ENCODE measurements at regions not wholly inside any gene's neighbourhood (a gene's known extent, or its start where the extent isn't known, plus 50 kb on each side); places are given as distances from the start of the nearest gene placed in this dataset.

DNA sequence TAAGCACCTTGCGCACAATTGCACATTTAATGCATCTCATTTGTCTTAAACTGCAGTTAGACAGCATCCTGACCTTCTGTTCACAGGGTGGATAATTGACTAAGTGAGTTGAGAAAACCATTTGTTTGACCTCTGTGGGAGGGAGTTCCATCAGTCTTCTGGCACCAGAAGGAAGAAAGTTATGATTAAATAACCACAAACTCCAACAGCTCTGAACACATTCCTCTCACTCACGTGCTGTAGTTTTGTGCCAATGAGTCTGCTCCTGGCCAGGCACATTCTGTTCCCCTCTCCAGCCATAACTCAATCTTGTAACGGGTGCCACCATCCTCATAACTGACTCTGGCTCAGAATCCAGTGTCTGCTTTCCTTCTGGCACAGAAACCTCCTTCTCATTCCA is 817.2 kb downstream of the SLITRK1 start (continued):
- no peak for TF ChIP-seq REPIN1 (tag by site-specific recombination; IDR thresholded peaks at IDR 0.05; ENCODE audit: low read depth)
- no peak for TF ChIP-seq SP7 (tag by site-specific recombination; IDR thresholded peaks at IDR 0.05)
- TF ChIP-seq GLIS1 (tag by site-specific recombination; IDR thresholded peaks at IDR 0.05), result no peak
- TF ChIP-seq ZNF777 (tag by site-specific recombination; IDR thresholded peaks at IDR 0.05; ENCODE audit: borderline replicate concordance), result no peak
- no peak for TF ChIP-seq MYNN (tag by site-specific recombination; IDR thresholded peaks at IDR 0.05; ENCODE audit: borderline replicate concordance)
- no peak for TF ChIP-seq ZNF596 (tag by site-specific recombination; IDR thresholded peaks at IDR 0.05)
- TF ChIP-seq HOXA7 (CRISPR knock-in tag; IDR thresholded peaks at IDR 0.05; ENCODE audit: borderline replicate concordance), result no peak
- no peak for TF ChIP-seq ZXDB (tag by site-specific recombination; IDR thresholded peaks at IDR 0.05)
- TF ChIP-seq, protein P1, sequence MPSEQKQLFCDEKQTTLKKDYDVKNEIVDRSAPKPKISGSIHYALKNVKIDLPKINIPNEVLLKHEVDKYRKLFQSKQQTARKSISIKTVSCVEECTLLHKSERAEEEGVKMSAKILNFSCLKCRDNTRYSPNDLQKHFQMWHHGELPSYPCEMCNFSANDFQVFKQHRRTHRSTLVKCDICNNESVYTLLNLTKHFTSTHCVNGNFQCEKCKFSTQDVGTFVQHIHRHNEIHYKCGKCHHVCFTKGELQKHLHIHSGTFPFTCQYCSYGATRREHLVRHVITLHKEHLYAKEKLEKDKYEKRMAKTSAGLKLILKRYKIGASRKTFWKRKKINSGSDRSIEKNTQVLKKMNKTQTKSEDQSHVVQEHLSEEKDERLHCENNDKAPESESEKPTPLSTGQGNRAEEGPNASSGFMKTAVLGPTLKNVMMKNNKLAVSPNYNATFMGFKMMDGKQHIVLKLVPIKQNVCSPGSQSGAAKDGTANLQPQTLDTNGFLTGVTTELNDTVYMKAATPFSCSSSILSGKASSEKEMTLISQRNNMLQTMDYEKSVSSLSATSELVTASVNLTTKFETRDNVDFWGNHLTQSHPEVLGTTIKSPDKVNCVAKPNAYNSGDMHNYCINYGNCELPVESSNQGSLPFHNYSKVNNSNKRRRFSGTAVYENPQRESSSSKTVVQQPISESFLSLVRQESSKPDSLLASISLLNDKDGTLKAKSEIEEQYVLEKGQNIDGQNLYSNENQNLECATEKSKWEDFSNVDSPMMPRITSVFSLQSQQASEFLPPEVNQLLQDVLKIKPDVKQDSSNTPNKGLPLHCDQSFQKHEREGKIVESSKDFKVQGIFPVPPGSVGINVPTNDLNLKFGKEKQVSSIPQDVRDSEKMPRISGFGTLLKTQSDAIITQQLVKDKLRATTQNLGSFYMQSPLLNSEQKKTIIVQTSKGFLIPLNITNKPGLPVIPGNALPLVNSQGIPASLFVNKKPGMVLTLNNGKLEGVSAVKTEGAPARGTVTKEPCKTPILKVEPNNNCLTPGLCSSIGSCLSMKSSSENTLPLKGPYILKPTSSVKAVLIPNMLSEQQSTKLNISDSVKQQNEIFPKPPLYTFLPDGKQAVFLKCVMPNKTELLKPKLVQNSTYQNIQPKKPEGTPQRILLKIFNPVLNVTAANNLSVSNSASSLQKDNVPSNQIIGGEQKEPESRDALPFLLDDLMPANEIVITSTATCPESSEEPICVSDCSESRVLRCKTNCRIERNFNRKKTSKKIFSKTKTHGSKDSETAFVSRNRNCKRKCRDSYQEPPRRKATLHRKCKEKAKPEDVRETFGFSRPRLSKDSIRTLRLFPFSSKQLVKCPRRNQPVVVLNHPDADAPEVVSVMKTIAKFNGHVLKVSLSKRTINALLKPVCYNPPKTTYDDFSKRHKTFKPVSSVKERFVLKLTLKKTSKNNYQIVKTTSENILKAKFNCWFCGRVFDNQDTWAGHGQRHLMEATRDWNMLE (tag by site-specific recombination; conservative IDR thresholded peaks at IDR 0.05; ENCODE audit: low read depth), result no peak

DNA sequence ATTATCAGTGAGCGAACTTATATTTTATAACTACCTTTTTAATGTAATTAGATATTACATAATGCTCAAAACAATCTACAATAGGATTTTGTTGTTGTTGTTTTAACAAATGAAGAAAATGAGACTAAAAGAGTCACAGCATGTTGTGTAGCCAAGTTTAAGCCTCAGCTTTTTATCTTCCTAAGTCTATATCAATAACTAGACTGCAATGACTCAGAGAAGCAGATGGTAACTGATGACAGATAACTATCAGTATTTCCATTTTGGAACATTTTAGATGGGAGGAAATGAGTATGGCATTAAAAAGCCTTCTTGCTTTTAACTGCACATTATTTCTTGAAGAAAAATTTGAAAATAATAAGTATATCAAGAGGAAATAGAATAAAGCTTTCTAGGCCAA is 825.2 kb downstream of the SLITRK1 start:
- TF ChIP-seq ZBTB48 (tag by site-specific recombination; IDR thresholded peaks at IDR 0.05), result no peak
- Histone ChIP-seq H3K36me3 (ENCODE audit: control insufficient read depth in 2 of 2, insufficient read depth in 1 of 2, low read length in 2 of 2) (no peaks in the 10 kb centered on the region), H3K4me3 (ENCODE audit: low read depth, low read length) (no peak overlapping the region), H3K4me1 (ENCODE audit: control insufficient read depth, insufficient read depth, low read length) (no peaks in the 10 kb centered on the region), H3K27ac (ENCODE audit: extremely low read depth, low read depth, low read length) (no peak overlapping the region), H3K9me3 (ENCODE audit: control insufficient read depth, insufficient read depth, low read depth, low read length) (no peaks in the 10 kb centered on the region)
- POLR2A ChIA-PET, result no interaction called here
- CTCF ChIA-PET, result no interaction called here

GRCh38 chr13:83056269-83056668 is 826.0 kb downstream of the SLITRK1 start:
- CTCF ChIA-PET, result no interaction called here

GRCh38 chr13:83048419-83048818 is 833.9 kb downstream of the SLITRK1 start:
- no peaks in the 10 kb centered on the region for H3K9me3 ChIP-seq (ENCODE audit: control insufficient read depth, insufficient read depth, low read depth, low read length)
- POLR2A ChIA-PET, result no interaction called here
- no peaks in the 10 kb centered on the region for H3K4me1 ChIP-seq (ENCODE audit: control insufficient read depth, insufficient read depth, low read length)
- CTCF ChIA-PET, result no interaction called here
- H3K27ac ChIP-seq (ENCODE audit: extremely low read depth, low read depth, low read length), result no peak overlapping the region
- H3K36me3 ChIP-seq (ENCODE audit: control insufficient read depth in 2 of 2, insufficient read depth in 1 of 2, low read length in 2 of 2), result no peaks in the 10 kb centered on the region
- no peak overlapping the region for H3K4me3 ChIP-seq (ENCODE audit: low read depth, low read length)
- TF ChIP-seq ZNF521 (tag by site-specific recombination; IDR thresholded peaks at IDR 0.05) (no peak), ZNF223 (tag by site-specific recombination; IDR thresholded peaks at IDR 0.05) (no peak), ZBTB20 (tag by site-specific recombination; IDR thresholded peaks at IDR 0.05) (no peak), EGR2 (tag by site-specific recombination; IDR thresholded peaks at IDR 0.05; ENCODE audit: low read depth) (no peak), ZNF274 (IDR thresholded peaks at IDR 0.05; ENCODE audit: low read length) (no peak), ZNF274 (tag by site-specific recombination; IDR thresholded peaks at IDR 0.05; ENCODE audit: borderline replicate concordance) (no peak), RBAK (tag by site-specific recombination; IDR thresholded peaks at IDR 0.05) (no peak), ZNF549 (tag by site-specific recombination; IDR thresholded peaks at IDR 0.05) (no peak)
- TF ChIP-seq, protein P2, sequence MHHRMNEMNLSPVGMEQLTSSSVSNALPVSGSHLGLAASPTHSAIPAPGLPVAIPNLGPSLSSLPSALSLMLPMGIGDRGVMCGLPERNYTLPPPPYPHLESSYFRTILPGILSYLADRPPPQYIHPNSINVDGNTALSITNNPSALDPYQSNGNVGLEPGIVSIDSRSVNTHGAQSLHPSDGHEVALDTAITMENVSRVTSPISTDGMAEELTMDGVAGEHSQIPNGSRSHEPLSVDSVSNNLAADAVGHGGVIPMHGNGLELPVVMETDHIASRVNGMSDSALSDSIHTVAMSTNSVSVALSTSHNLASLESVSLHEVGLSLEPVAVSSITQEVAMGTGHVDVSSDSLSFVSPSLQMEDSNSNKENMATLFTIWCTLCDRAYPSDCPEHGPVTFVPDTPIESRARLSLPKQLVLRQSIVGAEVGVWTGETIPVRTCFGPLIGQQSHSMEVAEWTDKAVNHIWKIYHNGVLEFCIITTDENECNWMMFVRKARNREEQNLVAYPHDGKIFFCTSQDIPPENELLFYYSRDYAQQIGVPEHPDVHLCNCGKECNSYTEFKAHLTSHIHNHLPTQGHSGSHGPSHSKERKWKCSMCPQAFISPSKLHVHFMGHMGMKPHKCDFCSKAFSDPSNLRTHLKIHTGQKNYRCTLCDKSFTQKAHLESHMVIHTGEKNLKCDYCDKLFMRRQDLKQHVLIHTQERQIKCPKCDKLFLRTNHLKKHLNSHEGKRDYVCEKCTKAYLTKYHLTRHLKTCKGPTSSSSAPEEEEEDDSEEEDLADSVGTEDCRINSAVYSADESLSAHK (tag by site-specific recombination; IDR thresholded peaks at IDR 0.05), result no peak

More at GRCh38 chr13:83056269-83056668, 826.0 kb downstream of the SLITRK1 start:
- no peak for TF ChIP-seq KLF10 (tag by site-specific recombination; IDR thresholded peaks at IDR 0.05)
- TF ChIP-seq REPIN1 (tag by site-specific recombination; IDR thresholded peaks at IDR 0.05; ENCODE audit: low read depth), result no peak
- no peak for TF ChIP-seq ZBTB7A (tag by site-specific recombination; IDR thresholded peaks at IDR 0.05; ENCODE audit: low read depth)
- TF ChIP-seq BCL11A (tag by site-specific recombination; IDR thresholded peaks at IDR 0.05; ENCODE audit: low read depth), result no peak
- TF ChIP-seq ATF2 (tag by site-specific recombination; IDR thresholded peaks at IDR 0.05; ENCODE audit: low read depth), result no peak
- no peaks in the 10 kb centered on the region for H3K36me3 ChIP-seq (ENCODE audit: control insufficient read depth in 2 of 2, insufficient read depth in 1 of 2, low read length in 2 of 2)
- H3K9me3 ChIP-seq (ENCODE audit: control insufficient read depth, insufficient read depth, low read depth, low read length), result no peaks in the 10 kb centered on the region
- POLR2A ChIA-PET, result no interaction called here
- no peak overlapping the region for H3K27ac ChIP-seq (ENCODE audit: extremely low read depth, low read depth, low read length)
- no peaks in the 10 kb centered on the region for H3K4me1 ChIP-seq (ENCODE audit: control insufficient read depth, insufficient read depth, low read length)
- no peak overlapping the region for H3K4me3 ChIP-seq (ENCODE audit: low read depth, low read length)
